ENCODE measurements at regions not wholly inside any gene's neighbourhood (a gene's known extent, or its start where the extent isn't known, plus 50 kb on each side); places are given as distances from the start of the nearest gene placed in this dataset.

GRCh38 chr1:90474158-90474557 is 242.9 kb downstream of the BARHL2 start:
- TF ChIP-seq POLR2A (IDR thresholded peaks at IDR 0.05) (no peak), CTCF (IDR thresholded peaks at IDR 0.05) (no peak), POLR2AphosphoS5 (IDR thresholded peaks at IDR 0.05) (no peak), EP300 (IDR thresholded peaks at IDR 0.05; ENCODE audit: low read depth) (no peak)

All from transverse colon (tissue), 4 donors.